ENCODE measurements at regions not wholly inside any gene's neighbourhood (a gene's known extent, or its start where the extent isn't known, plus 50 kb on each side); places are given as distances from the start of the nearest gene placed in this dataset.
A peak's percentile ranks its signal among the peaks of the same experiment; 100 is the strongest.

DNA sequence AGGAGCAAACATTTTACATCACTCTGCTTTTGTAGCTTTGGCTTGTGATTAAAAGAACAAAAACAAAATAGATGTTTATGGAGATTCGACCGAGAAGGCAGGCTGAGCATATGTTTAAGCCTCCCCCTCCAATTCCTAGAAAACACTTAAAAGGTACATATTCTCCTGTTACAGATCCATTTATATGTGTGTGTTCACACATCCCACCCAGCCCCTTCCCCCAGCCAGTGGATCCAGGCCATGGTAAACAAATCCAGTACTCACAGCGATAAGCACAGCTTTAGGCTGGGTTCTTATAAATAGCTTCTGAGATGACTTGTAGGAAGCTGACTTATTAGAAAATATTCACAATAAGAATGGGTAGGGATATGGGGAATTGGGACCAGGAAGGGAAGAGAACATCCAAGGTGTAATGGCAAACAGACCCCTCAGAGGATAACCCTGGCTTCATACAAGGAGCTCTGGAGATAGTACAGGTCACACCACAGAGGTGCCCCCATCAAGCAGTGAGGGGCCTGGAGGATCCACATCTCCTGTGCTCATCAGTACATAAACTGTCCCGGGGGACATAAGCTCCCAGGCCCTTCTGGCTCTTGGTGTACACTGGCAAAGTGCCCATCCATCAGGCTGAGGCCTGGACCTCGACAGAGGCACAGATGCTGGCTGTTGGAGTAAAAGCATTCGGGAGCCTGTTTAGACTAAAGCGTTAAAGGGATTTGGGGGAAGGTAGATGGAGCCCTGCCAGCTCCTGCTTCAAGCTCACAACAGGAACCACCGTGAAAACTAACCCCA lies 70.0 kb upstream of the UBE2E1 start:
- no peak for ATAC-seq
- no peak overlapping the region for H3K27ac ChIP-seq
- 24 to 67% methylated on average over 4 to 8 of the region's 8 CpGs for WGBS, 2 donors (ENCODE audit: low coverage in 1 of 2)

GRCh38 chr3:23738944-23739343 lies 66.8 kb upstream of the UBE2E1 start:
- no peak for ATAC-seq
- H3K4me1 ChIP-seq: peaks cover 0 to 40% (median 4%) of the 10 kb centered on the region in 3 donors
- H3K27ac ChIP-seq: no peak overlapping the region
- WGBS, 2 donors (ENCODE audit: low coverage in 1 of 2): 85 to 94% methylated on average over 3 of the region's 3 CpGs
- H3K9me3 ChIP-seq: no peaks in the 10 kb centered on the region
- no peak overlapping the region for H3K4me3 ChIP-seq
- no peaks in the 10 kb centered on the region for H3K27me3 ChIP-seq
- TF ChIP-seq POLR2A (IDR thresholded peaks at IDR 0.05) (no peak), EP300 (IDR thresholded peaks at IDR 0.05) (no peak), POLR2AphosphoS5 (IDR thresholded peaks at IDR 0.05) (no peak)
- TF ChIP-seq, protein P1, sequence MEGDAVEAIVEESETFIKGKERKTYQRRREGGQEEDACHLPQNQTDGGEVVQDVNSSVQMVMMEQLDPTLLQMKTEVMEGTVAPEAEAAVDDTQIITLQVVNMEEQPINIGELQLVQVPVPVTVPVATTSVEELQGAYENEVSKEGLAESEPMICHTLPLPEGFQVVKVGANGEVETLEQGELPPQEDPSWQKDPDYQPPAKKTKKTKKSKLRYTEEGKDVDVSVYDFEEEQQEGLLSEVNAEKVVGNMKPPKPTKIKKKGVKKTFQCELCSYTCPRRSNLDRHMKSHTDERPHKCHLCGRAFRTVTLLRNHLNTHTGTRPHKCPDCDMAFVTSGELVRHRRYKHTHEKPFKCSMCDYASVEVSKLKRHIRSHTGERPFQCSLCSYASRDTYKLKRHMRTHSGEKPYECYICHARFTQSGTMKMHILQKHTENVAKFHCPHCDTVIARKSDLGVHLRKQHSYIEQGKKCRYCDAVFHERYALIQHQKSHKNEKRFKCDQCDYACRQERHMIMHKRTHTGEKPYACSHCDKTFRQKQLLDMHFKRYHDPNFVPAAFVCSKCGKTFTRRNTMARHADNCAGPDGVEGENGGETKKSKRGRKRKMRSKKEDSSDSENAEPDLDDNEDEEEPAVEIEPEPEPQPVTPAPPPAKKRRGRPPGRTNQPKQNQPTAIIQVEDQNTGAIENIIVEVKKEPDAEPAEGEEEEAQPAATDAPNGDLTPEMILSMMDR (IDR thresholded peaks at IDR 0.05): no peak
- no peaks in the 10 kb centered on the region for H3K36me3 ChIP-seq

More for the DNA sequence above, 70.0 kb upstream of the UBE2E1 start:
- H3K36me3 ChIP-seq: no peaks in the 10 kb centered on the region
- no peak overlapping the region for H3K4me3 ChIP-seq
- H3K4me1 ChIP-seq: peaks cover 0 to 39% (median 4%) of the 10 kb centered on the region in 3 donors
- H3K9me3 ChIP-seq: no peaks in the 10 kb centered on the region
- no peaks in the 10 kb centered on the region for H3K27me3 ChIP-seq
- TF ChIP-seq, protein P1 (IDR thresholded peaks at IDR 0.05): no peak
- TF ChIP-seq POLR2AphosphoS5 (IDR thresholded peaks at IDR 0.05) (no peak), POLR2A (IDR thresholded peaks at IDR 0.05) (no peak), EP300 (IDR thresholded peaks at IDR 0.05) (no peak)

DNA sequence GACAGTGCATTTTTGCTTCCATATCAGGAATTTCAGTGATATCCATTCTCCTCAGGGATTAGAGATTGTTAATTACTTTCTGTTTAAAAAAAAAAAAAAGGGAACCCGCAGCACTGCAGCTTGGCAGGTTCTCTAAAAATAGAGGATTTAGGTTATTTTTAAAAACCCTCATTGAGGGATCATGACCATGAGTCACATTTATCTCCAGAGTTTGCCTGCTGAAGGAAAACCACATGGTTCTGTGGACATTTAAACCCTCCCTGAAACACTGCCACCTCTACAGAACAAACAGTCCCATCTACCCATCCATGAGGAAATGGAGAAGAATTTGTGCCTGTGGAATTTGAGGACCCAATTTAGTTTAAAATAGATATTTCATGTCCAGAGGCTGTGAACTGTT lies 66.2 kb upstream of the UBE2E1 start:
- H3K9me3 ChIP-seq: no peaks in the 10 kb centered on the region
- peak overlapping the region in 1 of 4 donors; percentile 38 for H3K27ac ChIP-seq
- H3K4me1 ChIP-seq: peaks cover 0 to 40% (median 4%) of the 10 kb centered on the region in 3 donors
- H3K36me3 ChIP-seq: no peaks in the 10 kb centered on the region
- peak; percentile 42 for ATAC-seq
- H3K4me3 ChIP-seq: no peak overlapping the region
- 15 to 20% methylated on average over 1 of the region's 1 CpG for WGBS, 2 donors (ENCODE audit: low coverage in 1 of 2)
- no peaks in the 10 kb centered on the region for H3K27me3 ChIP-seq
- no peak for TF ChIP-seq EP300 (IDR thresholded peaks at IDR 0.05)
- TF ChIP-seq POLR2AphosphoS5 (IDR thresholded peaks at IDR 0.05): peak; percentile 37

DNA sequence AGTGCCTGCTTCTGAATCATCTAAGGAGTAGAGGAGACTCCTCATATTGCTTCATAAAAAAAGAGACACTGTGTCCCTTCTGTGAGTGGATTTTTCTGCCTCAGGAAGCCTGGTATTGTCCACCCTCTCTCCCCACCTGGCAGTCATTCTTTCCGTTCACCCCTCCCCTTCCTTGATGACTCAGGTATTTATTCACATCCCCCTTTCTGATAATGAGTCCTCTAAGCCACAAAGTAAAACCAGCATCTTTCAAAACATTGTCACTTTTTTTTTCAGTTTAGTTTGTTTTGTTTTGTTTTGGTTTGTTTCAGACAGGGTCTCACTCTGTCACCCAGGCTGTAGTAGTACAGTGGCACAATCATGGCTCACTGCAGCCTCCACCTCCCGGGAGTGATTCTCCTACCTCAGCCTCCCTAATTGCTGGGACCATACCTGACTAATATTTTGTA lies 65.2 kb upstream of the UBE2E1 start:
- TF ChIP-seq POLR2AphosphoS5 (IDR thresholded peaks at IDR 0.05) (peak; percentile 52), EP300 (IDR thresholded peaks at IDR 0.05) (no peak)
- peaks cover 0 to 33% (median 4%) of the 10 kb centered on the region in 3 donors for H3K4me1 ChIP-seq
- no peaks in the 10 kb centered on the region for H3K9me3 ChIP-seq
- H3K27ac ChIP-seq: no peak overlapping the region
- H3K27me3 ChIP-seq: no peaks in the 10 kb centered on the region
- peak; percentile 44 for ATAC-seq
- no peak overlapping the region for H3K4me3 ChIP-seq
- 57 to 67% methylated on average over 1 of the region's 2 CpGs for WGBS, 2 donors (ENCODE audit: low coverage in 1 of 2)
- H3K36me3 ChIP-seq: no peaks in the 10 kb centered on the region

DNA sequence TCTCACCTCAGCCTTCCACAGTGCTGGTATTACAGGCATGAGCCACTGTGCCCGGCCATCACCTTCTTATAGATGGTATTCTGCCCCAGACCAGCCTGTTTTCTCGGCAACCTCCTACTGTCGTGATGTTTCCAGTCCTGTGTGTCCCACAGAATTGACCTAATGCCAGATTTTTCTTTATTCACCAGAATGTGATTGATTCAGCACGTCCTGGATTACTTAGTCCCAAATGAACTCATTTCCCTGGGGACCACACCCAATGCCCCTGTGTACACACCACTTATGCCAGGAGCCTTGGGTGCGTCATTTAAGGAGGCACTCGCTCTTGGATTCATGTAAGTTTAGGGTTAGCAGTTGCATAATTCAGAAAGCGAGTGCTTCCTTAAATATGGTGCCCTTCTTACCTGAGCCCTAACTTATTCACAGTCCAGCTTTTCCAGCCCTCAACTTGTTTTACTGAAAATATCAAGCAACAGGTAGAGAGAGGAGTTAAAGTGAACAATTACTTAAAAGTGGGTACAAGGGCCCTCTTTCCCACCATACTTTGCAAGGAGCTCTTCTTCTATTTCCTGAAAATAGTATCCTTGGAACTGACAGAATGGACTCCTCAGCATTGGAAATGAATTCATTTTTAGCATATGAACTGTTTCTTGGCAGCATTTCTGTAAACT lies 64.6 kb upstream of the UBE2E1 start:
- H3K4me1 ChIP-seq: peaks cover 0 to 27% (median 0%) of the 10 kb centered on the region in 3 donors
- TF ChIP-seq POLR2A (IDR thresholded peaks at IDR 0.05) (no peak), EP300 (IDR thresholded peaks at IDR 0.05) (no peak), POLR2AphosphoS5 (IDR thresholded peaks at IDR 0.05) (no peak)
- TF ChIP-seq, protein P1 (IDR thresholded peaks at IDR 0.05): no peak
- H3K4me3 ChIP-seq: no peak overlapping the region
- ATAC-seq: no peak
- H3K36me3 ChIP-seq: no peaks in the 10 kb centered on the region
- no peaks in the 10 kb centered on the region for H3K9me3 ChIP-seq
- no peaks in the 10 kb centered on the region for H3K27me3 ChIP-seq
- no peak overlapping the region for H3K27ac ChIP-seq
- WGBS, 2 donors (ENCODE audit: low coverage in 1 of 2): 83 to 93% methylated on average over 3 to 7 of the region's 7 CpGs
